ENCODE measurements at regions not wholly inside any gene's neighbourhood (a gene's known extent, or its start where the extent isn't known, plus 50 kb on each side); places are given as distances from the start of the nearest gene placed in this dataset.

DNA sequence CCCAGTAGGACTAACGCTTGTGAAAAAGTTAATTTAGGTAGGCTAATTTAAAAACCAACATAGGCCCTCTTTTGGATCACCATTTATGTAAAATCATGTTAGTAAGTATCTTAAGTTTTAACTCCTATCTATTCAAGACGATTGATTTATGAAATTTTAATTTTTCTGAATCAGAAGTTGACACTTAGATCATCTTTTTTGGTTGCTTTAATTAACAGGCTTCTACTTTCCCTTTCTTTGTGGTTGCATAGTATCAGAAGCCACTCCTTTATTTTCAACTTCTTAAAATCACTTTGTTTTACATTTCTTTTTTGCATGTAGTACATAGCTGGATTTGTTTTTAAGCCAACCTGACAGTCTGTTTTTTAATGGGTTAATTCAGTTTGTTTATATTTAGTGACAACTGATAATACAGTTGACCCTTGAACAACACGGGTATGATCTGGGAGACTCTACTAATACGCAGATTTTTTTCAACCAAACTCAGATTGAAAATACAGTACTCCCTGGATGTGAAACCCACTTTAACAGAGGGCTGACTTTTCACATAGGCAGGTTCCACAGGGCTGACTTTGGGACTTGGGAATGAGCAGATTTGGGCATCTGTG lies 69.7 kb upstream of the SYPL1 start:
- TF ChIP-seq MAX (IDR thresholded peaks at IDR 0.05; ENCODE audit: low read depth) (no peak), NRF1 (IDR thresholded peaks at IDR 0.05; ENCODE audit: low read depth, low read length) (no peak), YY1 (IDR thresholded peaks at IDR 0.05; ENCODE audit: low read depth) (no peak), SMC3 (IDR thresholded peaks at IDR 0.05; ENCODE audit: low read depth, low read length) (no peak)
- TF ChIP-seq, protein P1, sequence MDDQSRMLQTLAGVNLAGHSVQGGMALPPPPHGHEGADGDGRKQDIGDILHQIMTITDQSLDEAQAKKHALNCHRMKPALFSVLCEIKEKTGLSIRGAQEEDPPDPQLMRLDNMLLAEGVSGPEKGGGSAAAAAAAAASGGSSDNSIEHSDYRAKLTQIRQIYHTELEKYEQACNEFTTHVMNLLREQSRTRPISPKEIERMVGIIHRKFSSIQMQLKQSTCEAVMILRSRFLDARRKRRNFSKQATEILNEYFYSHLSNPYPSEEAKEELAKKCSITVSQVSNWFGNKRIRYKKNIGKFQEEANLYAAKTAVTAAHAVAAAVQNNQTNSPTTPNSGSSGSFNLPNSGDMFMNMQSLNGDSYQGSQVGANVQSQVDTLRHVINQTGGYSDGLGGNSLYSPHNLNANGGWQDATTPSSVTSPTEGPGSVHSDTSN (IDR thresholded peaks at IDR 0.05): no peak
- TF ChIP-seq, protein P2, sequence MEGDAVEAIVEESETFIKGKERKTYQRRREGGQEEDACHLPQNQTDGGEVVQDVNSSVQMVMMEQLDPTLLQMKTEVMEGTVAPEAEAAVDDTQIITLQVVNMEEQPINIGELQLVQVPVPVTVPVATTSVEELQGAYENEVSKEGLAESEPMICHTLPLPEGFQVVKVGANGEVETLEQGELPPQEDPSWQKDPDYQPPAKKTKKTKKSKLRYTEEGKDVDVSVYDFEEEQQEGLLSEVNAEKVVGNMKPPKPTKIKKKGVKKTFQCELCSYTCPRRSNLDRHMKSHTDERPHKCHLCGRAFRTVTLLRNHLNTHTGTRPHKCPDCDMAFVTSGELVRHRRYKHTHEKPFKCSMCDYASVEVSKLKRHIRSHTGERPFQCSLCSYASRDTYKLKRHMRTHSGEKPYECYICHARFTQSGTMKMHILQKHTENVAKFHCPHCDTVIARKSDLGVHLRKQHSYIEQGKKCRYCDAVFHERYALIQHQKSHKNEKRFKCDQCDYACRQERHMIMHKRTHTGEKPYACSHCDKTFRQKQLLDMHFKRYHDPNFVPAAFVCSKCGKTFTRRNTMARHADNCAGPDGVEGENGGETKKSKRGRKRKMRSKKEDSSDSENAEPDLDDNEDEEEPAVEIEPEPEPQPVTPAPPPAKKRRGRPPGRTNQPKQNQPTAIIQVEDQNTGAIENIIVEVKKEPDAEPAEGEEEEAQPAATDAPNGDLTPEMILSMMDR (IDR thresholded peaks at IDR 0.05): no peak
